ENCODE measurements at regions not wholly inside any gene's neighbourhood (a gene's known extent, or its start where the extent isn't known, plus 50 kb on each side); places are given as distances from the start of the nearest gene placed in this dataset.

- TF ChIP-seq, protein P1, sequence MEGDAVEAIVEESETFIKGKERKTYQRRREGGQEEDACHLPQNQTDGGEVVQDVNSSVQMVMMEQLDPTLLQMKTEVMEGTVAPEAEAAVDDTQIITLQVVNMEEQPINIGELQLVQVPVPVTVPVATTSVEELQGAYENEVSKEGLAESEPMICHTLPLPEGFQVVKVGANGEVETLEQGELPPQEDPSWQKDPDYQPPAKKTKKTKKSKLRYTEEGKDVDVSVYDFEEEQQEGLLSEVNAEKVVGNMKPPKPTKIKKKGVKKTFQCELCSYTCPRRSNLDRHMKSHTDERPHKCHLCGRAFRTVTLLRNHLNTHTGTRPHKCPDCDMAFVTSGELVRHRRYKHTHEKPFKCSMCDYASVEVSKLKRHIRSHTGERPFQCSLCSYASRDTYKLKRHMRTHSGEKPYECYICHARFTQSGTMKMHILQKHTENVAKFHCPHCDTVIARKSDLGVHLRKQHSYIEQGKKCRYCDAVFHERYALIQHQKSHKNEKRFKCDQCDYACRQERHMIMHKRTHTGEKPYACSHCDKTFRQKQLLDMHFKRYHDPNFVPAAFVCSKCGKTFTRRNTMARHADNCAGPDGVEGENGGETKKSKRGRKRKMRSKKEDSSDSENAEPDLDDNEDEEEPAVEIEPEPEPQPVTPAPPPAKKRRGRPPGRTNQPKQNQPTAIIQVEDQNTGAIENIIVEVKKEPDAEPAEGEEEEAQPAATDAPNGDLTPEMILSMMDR (IDR thresholded peaks at IDR 0.05; ENCODE audit: poor library complexity): no peak
- TF ChIP-seq EZH2 (IDR thresholded peaks at IDR 0.05; ENCODE audit: borderline replicate concordance) (no peak), EZH2phosphoT487 (IDR thresholded peaks at IDR 0.05; ENCODE audit: low read depth, severe bottlenecking, unreplicated experiment) (no peak)
Measured at GRCh38 chr16:85164431-85164830, 52.2 kb upstream of the CIBAR2 start.

Measured in hepatocyte (in vitro differentiated cells).